NT2/D1 (cell line): ENCODE measurements at regions not wholly inside any gene's neighbourhood (a gene's known extent, or its start where the extent isn't known, plus 50 kb on each side); places are given as distances from the start of the nearest gene placed in this dataset.

Source experiments
- DNase-seq: peaks from one replicate; pipeline ENCODE4 v3.0.0-alpha.2; 2011; ENCODE audit warnings: low read depth, low spot score
- H3K27me3 ChIP-seq: 2 replicates; pipeline ENCODE4 v1.6.0; 2011; ENCODE audit warnings: mild to moderate bottlenecking; ENCODE audit not compliant: insufficient read length, insufficient read depth
- H3K36me3 ChIP-seq: 2 replicates; pipeline ENCODE4 v1.6.1; 2011; ENCODE audit warnings: mild to moderate bottlenecking, low read length, mixed read lengths; ENCODE audit not compliant: insufficient read depth, insufficient read length
- H3K4me1 ChIP-seq: 2 replicates; pipeline ENCODE4 v1.5.1; 2011; ENCODE audit not compliant: insufficient read depth, insufficient read length
- H3K4me3 ChIP-seq: 2 replicates; pipeline ENCODE4 v1.5.1; 2011; ENCODE audit warnings: low read depth; ENCODE audit not compliant: insufficient read length
- H3K9ac ChIP-seq: 2 replicates; pipeline ENCODE4 v1.6.0; 2011; ENCODE audit warnings: low read depth; ENCODE audit not compliant: insufficient read length
- H3K9me3 ChIP-seq: 2 replicates; pipeline ENCODE4 v1.5.1; 2011; ENCODE audit warnings: mild to moderate bottlenecking, low read length; ENCODE audit not compliant: insufficient read depth
- SUZ12 ChIP-seq: IDR thresholded peaks from 2 replicates; pipeline ENCODE4 v1.6.1; 2011; ENCODE audit not compliant: insufficient read length, insufficient read depth; ENCODE audit errors: extremely low read depth
- YY1 ChIP-seq: IDR thresholded peaks from 2 replicates; pipeline ENCODE4 v1.6.1; 2011; ENCODE audit not compliant: insufficient read length, insufficient read depth
- ZNF274 ChIP-seq: IDR thresholded peaks from 2 replicates; pipeline ENCODE4 v1.6.1; 2011; ENCODE audit warnings: mild to moderate bottlenecking, low read depth, low read length

GRCh38 chr1:166289309-166290050 lies 122.7 kb upstream of the FAM78B start:
- Histone ChIP-seq H3K4me1 (no peaks in the 10 kb centered on the region), H3K9me3 (no peaks in the 10 kb centered on the region), H3K4me3 (no peak overlapping the region), H3K36me3 (no peaks in the 10 kb centered on the region), H3K9ac (no peak overlapping the region), H3K27me3 (no peaks in the 10 kb centered on the region)
- no peak for DNase-seq
- TF ChIP-seq ZNF274, result no peak
- TF ChIP-seq YY1, result no peak
- no peak for TF ChIP-seq SUZ12

GRCh38 chr1:166295656-166296055 lies 128.9 kb upstream of the FAM78B start:
- no peak for DNase-seq
- H3K4me1 ChIP-seq, result no peaks in the 10 kb centered on the region
- no peaks in the 10 kb centered on the region for H3K36me3 ChIP-seq
- no peaks in the 10 kb centered on the region for H3K27me3 ChIP-seq
- no peaks in the 10 kb centered on the region for H3K9me3 ChIP-seq
- H3K4me3 ChIP-seq, result no peak overlapping the region
- no peak for TF ChIP-seq ZNF274
- TF ChIP-seq SUZ12, result no peak
- no peak for TF ChIP-seq YY1
- no peak overlapping the region for H3K9ac ChIP-seq

- no peaks in the 10 kb centered on the region for H3K9me3 ChIP-seq
- TF ChIP-seq YY1, result no peak
- TF ChIP-seq ZNF274, result no peak
- TF ChIP-seq SUZ12, result no peak
- DNase-seq, result no peak
- no peak overlapping the region for H3K9ac ChIP-seq
- no peak overlapping the region for H3K4me3 ChIP-seq
- no peaks in the 10 kb centered on the region for H3K27me3 ChIP-seq
- peaks cover 2% of the 10 kb centered on the region for H3K4me1 ChIP-seq
- no peaks in the 10 kb centered on the region for H3K36me3 ChIP-seq
Observed at GRCh38 chr1:166297993-166298392, 131.2 kb upstream of the FAM78B start.

GRCh38 chr1:166300767-166301166 lies 134.0 kb upstream of the FAM78B start:
- Histone ChIP-seq H3K9ac (no peak overlapping the region), H3K4me1 (peaks cover 2% of the 10 kb centered on the region), H3K27me3 (no peaks in the 10 kb centered on the region), H3K9me3 (no peaks in the 10 kb centered on the region), H3K36me3 (no peaks in the 10 kb centered on the region), H3K4me3 (no peak overlapping the region)
- TF ChIP-seq SUZ12, result no peak
- TF ChIP-seq YY1, result no peak
- no peak for TF ChIP-seq ZNF274
- no peak for DNase-seq

GRCh38 chr1:166302989-166303758 lies 136.4 kb upstream of the FAM78B start:
- no peaks in the 10 kb centered on the region for H3K36me3 ChIP-seq
- H3K9me3 ChIP-seq, result no peaks in the 10 kb centered on the region
- H3K4me3 ChIP-seq, result no peak overlapping the region
- no peaks in the 10 kb centered on the region for H3K27me3 ChIP-seq
- H3K9ac ChIP-seq, result no peak overlapping the region
- peaks cover 2% of the 10 kb centered on the region for H3K4me1 ChIP-seq
- TF ChIP-seq SUZ12, result no peak
- TF ChIP-seq YY1, result no peak
- TF ChIP-seq ZNF274, result no peak
- no peak for DNase-seq

GRCh38 chr1:166304131-166304530 lies 137.3 kb upstream of the FAM78B start:
- Histone ChIP-seq H3K36me3 (no peaks in the 10 kb centered on the region), H3K9ac (no peak overlapping the region), H3K27me3 (no peaks in the 10 kb centered on the region), H3K4me1 (peaks cover 2% of the 10 kb centered on the region), H3K9me3 (no peaks in the 10 kb centered on the region), H3K4me3 (no peak overlapping the region)
- no peak for DNase-seq
- no peak for TF ChIP-seq ZNF274
- no peak for TF ChIP-seq YY1
- TF ChIP-seq SUZ12, result no peak

GRCh38 chr1:166305371-166305770 lies 138.6 kb upstream of the FAM78B start:
- peaks cover 2% of the 10 kb centered on the region for H3K4me1 ChIP-seq
- H3K9ac ChIP-seq, result no peak overlapping the region
- no peaks in the 10 kb centered on the region for H3K27me3 ChIP-seq
- H3K4me3 ChIP-seq, result no peak overlapping the region
- no peak for TF ChIP-seq ZNF274
- TF ChIP-seq YY1, result no peak
- no peak for TF ChIP-seq SUZ12
- H3K36me3 ChIP-seq, result no peaks in the 10 kb centered on the region
- no peak for DNase-seq
- no peaks in the 10 kb centered on the region for H3K9me3 ChIP-seq
